Bronchial epithelial cell (primary cell): ENCODE measurements at regions not wholly inside any gene's neighbourhood (a gene's known extent, or its start where the extent isn't known, plus 50 kb on each side); places are given as distances from the start of the nearest gene placed in this dataset.

ENCODE experiments used
- DNase-seq: peaks from one replicate; pipeline ENCODE4 v3.0.0-alpha.2; 2010; ENCODE audit warnings: low read depth
- FAIRE-seq: peaks from 2 replicates; lab custom pipeline; 2011; peaks lifted over from hg19 to GRCh38; lab: Jason Lieb, UNC
- H3K27me3 ChIP-seq: 2 replicates; pipeline ENCODE4 v1.5.1; 2011; ENCODE audit warnings: low read length; ENCODE audit not compliant: control insufficient read depth, insufficient read depth
- H3K36me3 ChIP-seq: 2 replicates; pipeline ENCODE4 v1.5.1; 2011; ENCODE audit warnings: low read length; ENCODE audit not compliant: control insufficient read depth, insufficient read depth
- H3K4me3 ChIP-seq: 2 replicates; pipeline ENCODE4 v1.5.1; 2011; ENCODE audit warnings: mild to moderate bottlenecking, low read depth, low read length, control low read depth
- CTCF ChIP-seq: IDR thresholded peaks from 2 replicates; pipeline ENCODE4 v1.5.1; 2011; ENCODE audit warnings: mild to moderate bottlenecking, moderate library complexity, low read length, control low read depth, inconsistent platforms; ENCODE audit not compliant: insufficient read depth, severe bottlenecking

GRCh38 chr13:74280795-74281490 is 146.7 kb upstream of the KLF12 start:
- Histone ChIP-seq H3K4me3 (no peak overlapping the region), H3K36me3 (no peaks in the 10 kb centered on the region), H3K27me3 (no peaks in the 10 kb centered on the region)
- FAIRE-seq, result no peak
- no peak for DNase-seq
- no peak for TF ChIP-seq CTCF

- TF ChIP-seq CTCF, result no peak
- FAIRE-seq (no peak), DNase-seq (no peak)
- Histone ChIP-seq H3K36me3 (no peaks in the 10 kb centered on the region), H3K4me3 (no peak overlapping the region), H3K27me3 (no peaks in the 10 kb centered on the region)
Observed at GRCh38 chr13:74280093-74280794, 146.0 kb upstream of the KLF12 start.

- H3K36me3 ChIP-seq, result no peaks in the 10 kb centered on the region
- no peak for TF ChIP-seq CTCF
- FAIRE-seq (no peak), DNase-seq (peak; percentile 38)
- H3K4me3 ChIP-seq, result no peak overlapping the region
- H3K27me3 ChIP-seq, result no peaks in the 10 kb centered on the region
Observed at GRCh38 chr13:74278901-74279300, 144.7 kb upstream of the KLF12 start.

GRCh38 chr13:74274916-74275315 is 140.7 kb upstream of the KLF12 start:
- Histone ChIP-seq H3K36me3 (no peaks in the 10 kb centered on the region), H3K4me3 (no peak overlapping the region), H3K27me3 (no peaks in the 10 kb centered on the region)
- FAIRE-seq, result no peak
- TF ChIP-seq CTCF, result no peak
- DNase-seq, result no peak

GRCh38 chr13:74273581-74273980 is 139.4 kb upstream of the KLF12 start:
- no peaks in the 10 kb centered on the region for H3K27me3 ChIP-seq
- TF ChIP-seq CTCF, result no peak
- FAIRE-seq, result no peak
- H3K36me3 ChIP-seq, result no peaks in the 10 kb centered on the region
- no peak overlapping the region for H3K4me3 ChIP-seq
- DNase-seq, result no peak
